ENCODE measurements at regions not wholly inside any gene's neighbourhood (a gene's known extent, or its start where the extent isn't known, plus 50 kb on each side); places are given as distances from the start of the nearest gene placed in this dataset.
A peak's percentile ranks its signal among the peaks of the same experiment; 100 is the strongest.

DNA sequence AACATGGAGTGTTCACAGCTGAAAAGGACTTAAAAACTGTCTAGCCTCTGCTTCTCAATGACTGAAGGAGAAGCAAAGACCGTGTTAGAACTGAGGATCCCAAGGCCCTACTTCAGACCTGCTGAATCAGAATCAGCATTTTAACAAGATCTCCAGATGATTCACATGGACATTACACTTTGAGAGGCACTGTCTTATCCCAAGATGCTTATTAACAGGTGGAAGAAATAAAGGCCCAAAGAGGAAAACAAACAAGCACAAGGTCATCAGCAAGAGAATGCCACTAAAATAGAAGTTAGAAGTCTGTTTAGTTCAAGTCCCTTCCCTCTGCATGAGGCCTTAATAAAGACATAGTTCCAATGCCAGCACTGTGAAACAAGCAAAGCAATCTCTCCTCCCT lies 191.4 kb upstream of the BCL6 start:
- Mint-ChIP-seq H3K4me3 (no peak overlapping the region), H3K4me1 (peaks cover 42% of the 10 kb centered on the region), H3K27ac (peak overlapping the region; percentile 51)

DNA sequence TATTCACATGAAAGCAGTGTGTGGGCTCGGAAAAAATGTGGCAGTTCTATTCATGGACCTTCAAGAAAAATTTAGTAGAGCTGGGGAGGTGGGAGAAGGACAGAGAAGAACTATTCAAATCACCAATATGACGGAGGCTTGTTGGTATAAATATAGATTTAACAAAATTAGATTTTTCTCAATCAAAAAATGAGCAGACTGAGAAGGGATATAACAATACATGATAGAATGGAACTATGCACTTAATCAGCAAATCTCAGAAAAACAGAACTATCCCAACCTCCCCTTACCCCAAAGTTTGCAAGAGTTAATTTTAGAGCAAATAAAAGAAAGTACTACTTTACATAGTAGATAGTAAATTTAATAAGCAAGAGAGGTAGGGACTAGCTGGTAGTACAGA lies 194.6 kb upstream of the BCL6 start:
- H3K27ac Mint-ChIP-seq, result no peak overlapping the region
- H3K4me3 Mint-ChIP-seq, result no peak overlapping the region
- no peak for ATAC-seq
- H3K27me3 Mint-ChIP-seq, result peaks cover 42% of the 10 kb centered on the region
- peaks cover 23% of the 10 kb centered on the region for H3K4me1 Mint-ChIP-seq
- H3K9me3 Mint-ChIP-seq, result no peaks in the 10 kb centered on the region
- no peaks in the 10 kb centered on the region for H3K36me3 Mint-ChIP-seq

More for the DNA sequence above, 191.4 kb upstream of the BCL6 start:
- Mint-ChIP-seq H3K36me3 (no peaks in the 10 kb centered on the region), H3K27me3 (peaks cover 50% of the 10 kb centered on the region), H3K9me3 (no peaks in the 10 kb centered on the region)
- ATAC-seq, result no peak

DNA sequence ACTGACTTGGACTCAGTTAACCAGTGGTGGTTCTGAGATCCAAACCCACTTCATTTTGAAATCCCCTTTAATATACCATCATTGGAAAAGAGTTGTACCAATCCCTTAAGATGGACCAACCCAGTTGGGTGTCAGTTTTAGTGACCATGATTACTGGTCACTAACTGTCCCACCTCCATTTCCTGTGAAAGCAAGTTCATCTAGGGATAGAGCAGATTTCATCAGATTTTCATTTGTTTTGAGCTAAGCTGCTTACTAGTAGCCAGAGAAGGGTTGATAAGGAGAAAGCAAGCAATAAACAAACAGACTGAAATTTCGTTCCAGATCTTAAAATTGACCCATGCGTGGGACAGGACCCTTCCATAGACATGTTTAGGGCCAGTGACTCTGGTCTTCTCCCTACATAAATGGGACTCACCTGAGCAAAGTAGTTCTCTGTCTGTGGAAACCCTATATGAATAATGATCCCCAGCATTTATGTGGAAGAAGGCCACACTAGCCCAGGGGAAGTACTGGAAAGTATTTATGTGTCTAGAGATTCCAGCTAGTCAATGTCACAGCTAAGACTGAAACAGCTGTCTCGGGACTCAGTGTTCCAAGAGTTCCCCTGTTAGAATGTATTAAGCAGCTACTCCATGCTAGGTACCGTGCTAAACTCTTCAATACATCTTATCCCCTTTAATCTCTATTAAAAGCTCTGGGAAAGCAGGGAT lies 196.0 kb upstream of the BCL6 start:
- no peaks in the 10 kb centered on the region for H3K9me3 Mint-ChIP-seq
- H3K36me3 Mint-ChIP-seq, result no peaks in the 10 kb centered on the region
- ATAC-seq, result no peak
- H3K4me1 Mint-ChIP-seq, result peaks cover 11% of the 10 kb centered on the region
- no peak overlapping the region for H3K4me3 Mint-ChIP-seq
- peaks cover 44% of the 10 kb centered on the region for H3K27me3 Mint-ChIP-seq
- no peak overlapping the region for H3K27ac Mint-ChIP-seq

DNA sequence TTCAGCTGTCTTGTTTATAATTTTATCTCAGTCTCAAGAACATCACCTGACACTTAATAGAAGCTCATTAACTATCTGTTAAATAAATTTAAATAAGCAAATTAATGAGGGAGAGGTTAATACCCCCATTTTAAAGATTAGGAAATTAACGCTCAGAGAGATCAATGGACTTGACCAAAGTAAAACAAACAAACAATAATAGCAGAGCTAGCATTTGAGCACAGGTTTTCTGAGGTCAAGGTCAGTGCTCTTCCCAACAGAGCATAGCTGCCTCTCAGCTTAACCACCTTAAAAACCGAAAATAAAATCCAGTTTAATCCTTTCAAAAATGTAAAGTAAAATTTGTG lies 196.6 kb upstream of the BCL6 start:
- Mint-ChIP-seq H3K9me3 (no peaks in the 10 kb centered on the region), H3K27ac (no peak overlapping the region), H3K4me3 (no peak overlapping the region), H3K4me1 (peaks cover 11% of the 10 kb centered on the region), H3K36me3 (no peaks in the 10 kb centered on the region), H3K27me3 (peaks cover 44% of the 10 kb centered on the region)
- no peak for ATAC-seq

DNA sequence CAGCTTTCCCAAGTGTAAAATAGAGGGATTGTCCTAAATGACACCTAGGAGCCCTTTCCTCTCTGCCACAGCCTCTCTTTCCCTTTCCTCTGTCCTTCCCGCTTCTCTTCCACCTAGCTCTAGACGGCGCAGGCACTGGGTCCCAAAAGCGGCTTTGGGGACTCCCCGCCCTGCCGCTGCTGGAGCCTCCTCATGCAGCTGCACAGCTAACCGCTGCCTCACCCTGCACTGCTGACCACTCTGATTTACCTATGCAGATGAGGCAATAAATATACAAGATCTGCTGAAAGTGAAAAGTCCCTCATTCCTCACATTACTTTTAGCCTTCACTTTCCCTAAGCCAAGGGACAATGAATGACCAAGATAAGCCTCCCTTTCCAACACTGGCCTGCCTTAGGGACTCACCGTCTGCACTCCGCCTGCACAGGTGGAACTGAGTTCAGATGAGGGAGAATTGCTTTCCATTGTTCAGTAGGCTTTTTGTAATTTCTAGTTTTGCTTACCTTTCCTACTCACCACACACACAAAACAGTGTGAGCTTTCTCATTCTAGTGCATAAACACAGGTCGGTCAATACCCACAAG lies 197.5 kb upstream of the BCL6 start:
- Mint-ChIP-seq H3K9me3 (no peaks in the 10 kb centered on the region), H3K4me3 (peak overlapping the region; percentile 24), H3K4me1 (peaks cover 13% of the 10 kb centered on the region), H3K36me3 (no peaks in the 10 kb centered on the region), H3K27ac (no peak overlapping the region), H3K27me3 (peaks cover 37% of the 10 kb centered on the region)
- peak; percentile 88 for ATAC-seq

DNA sequence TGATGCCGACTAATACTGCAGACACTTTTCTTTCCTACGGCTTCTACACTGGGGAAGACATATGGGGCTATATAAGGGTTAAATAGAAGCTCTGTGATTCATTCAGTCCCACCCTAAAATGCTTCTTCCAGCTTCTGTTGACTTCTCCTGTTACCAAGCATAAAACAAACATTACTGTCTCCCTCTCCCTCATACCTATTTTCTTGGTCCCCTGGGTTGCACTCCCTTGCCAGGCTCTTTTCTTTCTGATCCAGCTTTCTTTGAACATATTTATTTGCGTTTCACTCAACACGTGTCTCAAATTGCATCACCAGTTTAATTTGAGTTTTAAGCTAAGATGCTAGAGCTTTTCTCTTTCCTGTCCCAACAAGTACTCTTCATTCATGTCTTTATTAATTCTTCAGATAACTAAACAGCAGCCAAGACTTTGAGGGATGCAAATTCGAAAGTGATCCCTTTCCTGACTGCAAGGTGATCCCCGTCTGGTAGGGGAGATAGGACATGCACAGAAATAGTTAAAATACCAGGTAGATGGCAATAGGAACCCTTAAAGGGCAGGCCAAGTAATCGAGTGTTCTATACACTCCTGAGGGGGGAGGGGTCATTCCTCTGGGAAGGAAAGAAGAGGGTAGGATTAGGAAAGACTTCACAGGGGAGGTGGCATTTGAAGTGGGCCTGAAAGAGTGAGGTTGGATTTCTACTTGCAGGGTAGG lies 198.6 kb upstream of the BCL6 start:
- Mint-ChIP-seq H3K36me3 (no peaks in the 10 kb centered on the region), H3K9me3 (no peaks in the 10 kb centered on the region), H3K27ac (no peak overlapping the region), H3K27me3 (peaks cover 29% of the 10 kb centered on the region), H3K4me1 (peaks cover 13% of the 10 kb centered on the region), H3K4me3 (no peak overlapping the region)
- ATAC-seq, result no peak

DNA sequence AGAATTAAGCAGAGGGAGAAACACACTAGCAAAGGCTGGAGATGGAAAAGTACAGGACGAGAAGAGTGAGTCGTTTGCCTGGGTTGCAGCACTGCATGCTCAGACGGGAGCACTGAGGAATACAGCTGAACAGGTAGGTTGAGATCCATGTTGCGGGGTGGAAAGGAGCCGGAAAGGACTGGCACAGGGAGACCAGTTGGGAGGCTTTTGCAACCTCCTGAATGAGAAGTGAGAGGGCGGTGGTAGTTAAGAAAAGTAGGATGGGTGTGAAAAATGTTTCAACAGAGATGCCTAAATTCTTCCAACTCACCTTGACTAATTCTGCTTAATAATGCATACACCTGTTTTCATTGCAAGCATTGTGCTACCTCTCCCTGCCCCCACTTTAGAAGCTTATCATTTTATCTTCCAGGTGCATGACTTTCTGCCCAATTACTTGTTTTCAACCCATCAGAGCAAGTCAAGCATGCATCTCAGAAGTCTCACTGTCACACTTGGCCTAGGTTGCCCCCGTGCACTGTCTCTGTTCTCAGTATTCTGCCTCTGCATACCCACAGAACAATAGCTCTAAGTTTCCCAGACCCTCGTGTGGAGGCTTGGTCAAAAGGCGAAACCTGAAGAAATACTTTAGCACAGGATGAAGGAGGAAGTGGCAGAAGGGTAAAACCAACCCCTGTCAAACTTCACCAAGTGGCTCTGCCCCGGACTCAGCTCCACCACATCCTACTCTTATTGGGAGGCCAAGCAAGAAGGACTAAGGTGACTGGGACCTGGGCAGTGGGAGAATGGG lies 199.3 kb upstream of the BCL6 start:
- peak; percentile 89 for ATAC-seq
- H3K9me3 Mint-ChIP-seq, result no peaks in the 10 kb centered on the region
- H3K4me3 Mint-ChIP-seq, result no peak overlapping the region
- peaks cover 22% of the 10 kb centered on the region for H3K27me3 Mint-ChIP-seq
- H3K4me1 Mint-ChIP-seq, result peaks cover 13% of the 10 kb centered on the region
- no peaks in the 10 kb centered on the region for H3K36me3 Mint-ChIP-seq
- no peak overlapping the region for H3K27ac Mint-ChIP-seq

DNA sequence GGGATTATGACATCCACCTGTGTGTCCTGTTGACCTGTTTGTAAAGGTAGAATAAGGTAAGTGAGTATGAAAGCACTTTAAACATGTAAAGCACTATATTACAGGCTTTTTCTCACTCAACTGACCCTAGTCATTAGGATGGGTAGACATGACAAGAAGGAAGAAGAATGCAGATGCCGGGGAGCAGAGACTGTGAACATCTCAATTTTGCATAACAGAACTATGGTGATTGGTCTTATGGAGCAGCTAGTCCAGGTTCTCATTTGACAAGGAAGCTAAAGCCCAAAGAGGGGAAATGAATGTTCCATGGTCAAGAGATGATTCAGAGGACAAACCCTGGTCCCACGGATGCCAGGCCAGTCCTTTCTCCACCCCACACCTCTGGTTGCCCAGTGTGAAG lies 200.1 kb upstream of the BCL6 start:
- Mint-ChIP-seq H3K9me3 (no peaks in the 10 kb centered on the region), H3K27ac (no peak overlapping the region), H3K36me3 (no peaks in the 10 kb centered on the region), H3K4me1 (peaks cover 13% of the 10 kb centered on the region), H3K4me3 (no peak overlapping the region), H3K27me3 (peaks cover 20% of the 10 kb centered on the region)
- ATAC-seq, result no peak

DNA sequence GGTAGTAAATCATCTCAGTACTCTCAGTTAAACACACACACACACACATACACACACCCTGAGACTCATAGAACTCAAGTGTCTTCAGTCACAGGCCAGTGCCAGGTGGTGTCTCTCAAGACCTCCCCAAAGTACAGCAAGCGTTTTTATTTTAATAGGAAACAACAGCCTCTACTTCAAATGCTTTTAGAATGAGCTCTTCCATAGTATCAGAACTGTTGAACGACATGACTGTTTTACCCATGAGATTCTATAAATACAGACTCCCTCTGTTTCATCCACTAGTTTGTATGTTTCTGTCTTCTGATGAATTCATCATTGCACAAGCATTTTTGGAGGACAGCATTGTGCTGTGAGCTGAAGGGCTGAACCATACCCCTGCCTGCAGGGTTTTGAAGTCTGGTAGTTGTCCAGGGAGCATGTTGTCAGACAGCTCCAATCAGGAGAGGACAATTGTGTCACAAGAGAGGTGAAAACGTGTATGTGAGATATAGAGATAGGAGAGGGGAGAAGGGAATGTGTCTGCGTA lies 201.0 kb upstream of the BCL6 start:
- H3K9me3 Mint-ChIP-seq, result no peaks in the 10 kb centered on the region
- peaks cover 13% of the 10 kb centered on the region for H3K27me3 Mint-ChIP-seq
- no peaks in the 10 kb centered on the region for H3K36me3 Mint-ChIP-seq
- peaks cover 19% of the 10 kb centered on the region for H3K4me1 Mint-ChIP-seq
- no peak for ATAC-seq
- no peak overlapping the region for H3K27ac Mint-ChIP-seq
- no peak overlapping the region for H3K4me3 Mint-ChIP-seq

DNA sequence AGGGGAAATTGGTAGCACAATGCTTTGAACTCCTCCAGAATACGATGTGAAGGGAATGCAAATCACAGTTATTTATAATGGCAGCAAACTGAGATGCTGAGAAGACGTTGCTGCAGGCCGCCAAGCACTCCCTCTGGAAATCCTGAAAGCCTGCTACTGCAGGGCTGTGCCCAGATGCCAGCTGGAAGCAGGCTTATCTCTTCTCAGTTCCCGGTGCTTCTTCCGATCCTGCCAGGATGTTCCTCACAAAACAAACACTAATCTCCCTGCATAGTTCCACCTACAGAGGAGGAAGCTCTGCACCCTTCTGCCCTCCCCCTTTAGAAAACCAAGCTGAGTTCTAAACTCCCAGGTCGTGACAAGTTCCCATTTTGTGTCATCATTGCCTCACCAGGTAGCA lies 201.7 kb upstream of the BCL6 start:
- no peak for ATAC-seq
- Mint-ChIP-seq H3K4me1 (peaks cover 24% of the 10 kb centered on the region), H3K36me3 (no peaks in the 10 kb centered on the region), H3K9me3 (no peaks in the 10 kb centered on the region), H3K4me3 (no peak overlapping the region), H3K27ac (no peak overlapping the region), H3K27me3 (peaks cover 11% of the 10 kb centered on the region)

DNA sequence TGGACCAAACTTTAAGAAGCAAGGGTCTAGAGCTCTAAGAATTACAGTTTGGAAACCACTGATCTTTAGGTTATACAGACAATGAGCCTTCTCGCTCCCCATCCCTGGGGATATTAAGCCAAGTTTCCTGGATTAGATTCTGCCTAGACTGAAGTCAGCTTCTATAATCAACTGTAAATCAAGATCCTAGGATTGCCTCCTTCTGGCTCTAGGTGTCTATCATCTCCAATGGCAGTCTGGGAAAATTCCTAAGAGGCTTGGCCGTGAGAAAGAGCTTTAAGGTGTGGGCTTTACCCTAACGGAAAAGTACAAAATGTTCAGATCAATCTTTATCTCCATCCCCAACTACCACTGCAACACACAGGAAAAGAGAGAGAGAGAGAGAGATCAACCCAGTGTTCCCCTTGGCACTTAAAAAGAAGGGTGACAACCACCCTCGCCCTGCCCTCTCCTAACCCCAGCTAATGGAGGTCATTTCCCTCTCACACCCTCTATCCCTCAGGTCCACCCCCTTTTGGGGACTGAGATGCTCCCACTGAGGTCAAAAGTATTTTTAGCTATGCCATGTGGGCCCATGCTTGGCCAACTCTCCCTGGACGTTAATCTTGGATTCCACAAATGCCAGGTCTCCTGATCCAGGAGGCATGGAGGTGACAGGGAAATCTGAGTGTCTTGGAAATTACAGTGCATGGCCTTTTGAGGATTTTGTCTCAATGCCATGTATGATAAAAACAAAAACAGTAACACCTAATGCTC lies 202.8 kb upstream of the BCL6 start:
- Mint-ChIP-seq H3K4me3 (no peak overlapping the region), H3K36me3 (no peaks in the 10 kb centered on the region), H3K27me3 (peaks cover 11% of the 10 kb centered on the region), H3K27ac (no peak overlapping the region), H3K9me3 (no peaks in the 10 kb centered on the region), H3K4me1 (peaks cover 27% of the 10 kb centered on the region)
- ATAC-seq, result no peak

DNA sequence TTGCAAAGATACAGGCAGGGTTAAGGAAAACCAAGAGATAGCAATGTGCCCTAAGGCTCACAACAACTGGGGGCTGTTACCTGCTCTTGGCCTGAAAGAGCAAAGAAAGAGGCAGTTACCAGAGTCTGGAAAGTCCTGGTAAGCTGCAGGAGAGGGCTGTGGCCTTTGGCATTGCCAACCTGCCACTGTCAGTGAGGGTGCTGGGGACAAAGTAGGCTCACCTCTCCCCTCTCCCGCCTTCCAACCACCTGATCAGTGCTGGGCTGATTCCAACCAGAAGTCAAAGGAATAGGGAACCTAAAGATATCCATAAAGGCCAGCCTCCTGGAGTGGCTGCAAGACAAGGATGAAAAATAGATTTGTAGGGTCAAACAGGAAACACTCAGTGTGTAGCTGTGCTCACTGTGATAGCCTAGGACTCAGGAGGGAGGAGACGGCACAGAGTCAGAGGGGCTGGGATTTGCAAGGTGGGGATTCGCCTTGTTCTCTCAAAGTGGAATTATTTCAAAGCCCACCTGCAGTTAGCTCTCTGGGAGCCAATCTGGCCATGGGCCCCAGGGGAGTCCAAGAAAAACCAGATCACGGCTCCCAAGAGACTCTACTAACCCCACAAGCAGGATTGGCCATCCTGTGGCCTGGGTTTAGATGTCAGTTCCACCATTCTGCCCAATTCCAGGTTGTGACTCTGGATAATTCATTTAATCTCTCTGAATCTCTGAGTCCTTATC lies 204.0 kb upstream of the BCL6 start:
- H3K4me1 Mint-ChIP-seq, result peaks cover 27% of the 10 kb centered on the region
- no peak for ATAC-seq
- H3K9me3 Mint-ChIP-seq, result no peaks in the 10 kb centered on the region
- H3K36me3 Mint-ChIP-seq, result no peaks in the 10 kb centered on the region
- peaks cover 11% of the 10 kb centered on the region for H3K27me3 Mint-ChIP-seq
- H3K27ac Mint-ChIP-seq, result no peak overlapping the region
- H3K4me3 Mint-ChIP-seq, result no peak overlapping the region

DNA sequence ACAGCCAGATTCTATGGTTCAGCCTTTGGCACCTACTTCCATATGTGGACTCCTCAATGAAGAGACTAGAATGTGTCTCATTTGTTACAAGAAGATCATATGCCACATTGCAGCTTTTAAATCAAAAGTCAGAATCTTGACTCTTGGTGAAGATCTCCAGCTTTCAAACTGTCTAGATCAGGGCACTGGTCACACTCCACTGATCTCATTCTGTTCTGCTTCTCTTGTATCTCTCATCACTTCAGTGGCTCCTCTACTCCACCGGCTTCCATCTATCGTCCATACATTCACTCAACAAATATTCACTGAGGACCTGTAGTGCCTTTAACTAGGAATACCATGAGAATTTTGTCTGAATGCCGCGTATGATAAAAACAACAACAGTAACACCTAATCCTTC lies 203.3 kb upstream of the LPP start:
- no peak overlapping the region for H3K4me3 Mint-ChIP-seq

More for the DNA sequence above, 203.3 kb upstream of the LPP start:
- Mint-ChIP-seq H3K9me3 (no peaks in the 10 kb centered on the region), H3K4me1 (peaks cover 27% of the 10 kb centered on the region), H3K36me3 (no peaks in the 10 kb centered on the region), H3K27me3 (peaks cover 11% of the 10 kb centered on the region), H3K27ac (no peak overlapping the region)
- no peak for ATAC-seq

Measured in stimulated activated memory B cell treated with anti-CD40 and anti-IgM and Interleukin-4, amounts not matched to agents 10 μg/mL and 1 μg/mL and 100 μg/mL, for 72 hours (primary cell).